MM.1S (cell line): ENCODE measurements at regions not wholly inside any gene's neighbourhood (a gene's known extent, or its start where the extent isn't known, plus 50 kb on each side); places are given as distances from the start of the nearest gene placed in this dataset.

Source experiments
- EZH2 ChIP-seq: fragments of 300-600 bp; sonication (generic); optimal IDR thresholded peaks from 2 replicates; pipeline ENCODE3; 2017; ENCODE audit warnings: low read depth, mild to moderate bottlenecking, antibody characterized with exemption, low read length, mixed read lengths
- TF ChIP-seq, protein P1 (sequence below): fragments of 300-600 bp; sonication (generic); IDR thresholded peaks from 2 replicates; pipeline ENCODE4 v1.5.1; 2016; ENCODE audit warnings: antibody characterized with exemption, low read length, mixed read lengths

DNA sequence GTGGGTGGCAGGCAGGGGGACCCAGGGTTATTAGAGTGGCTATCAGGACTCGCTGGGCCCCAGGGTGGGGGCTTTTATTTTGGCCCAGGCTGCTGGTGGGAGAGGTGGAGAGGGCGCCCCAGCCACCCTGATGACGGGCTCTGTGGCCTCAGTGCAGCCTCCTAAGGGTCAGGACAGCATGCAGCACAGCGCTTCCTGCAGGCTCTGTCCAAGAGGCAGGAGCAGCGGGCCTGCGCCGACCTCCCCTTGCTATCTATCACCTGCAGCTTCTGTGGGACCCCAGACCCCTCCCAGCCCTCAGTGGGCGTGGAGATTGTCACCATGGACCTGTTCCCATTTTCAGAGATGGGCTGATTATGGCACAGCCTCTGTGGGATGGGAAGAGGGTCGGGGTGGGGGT lies 54.3 kb upstream of the PPARA start:
- TF ChIP-seq, protein P1, sequence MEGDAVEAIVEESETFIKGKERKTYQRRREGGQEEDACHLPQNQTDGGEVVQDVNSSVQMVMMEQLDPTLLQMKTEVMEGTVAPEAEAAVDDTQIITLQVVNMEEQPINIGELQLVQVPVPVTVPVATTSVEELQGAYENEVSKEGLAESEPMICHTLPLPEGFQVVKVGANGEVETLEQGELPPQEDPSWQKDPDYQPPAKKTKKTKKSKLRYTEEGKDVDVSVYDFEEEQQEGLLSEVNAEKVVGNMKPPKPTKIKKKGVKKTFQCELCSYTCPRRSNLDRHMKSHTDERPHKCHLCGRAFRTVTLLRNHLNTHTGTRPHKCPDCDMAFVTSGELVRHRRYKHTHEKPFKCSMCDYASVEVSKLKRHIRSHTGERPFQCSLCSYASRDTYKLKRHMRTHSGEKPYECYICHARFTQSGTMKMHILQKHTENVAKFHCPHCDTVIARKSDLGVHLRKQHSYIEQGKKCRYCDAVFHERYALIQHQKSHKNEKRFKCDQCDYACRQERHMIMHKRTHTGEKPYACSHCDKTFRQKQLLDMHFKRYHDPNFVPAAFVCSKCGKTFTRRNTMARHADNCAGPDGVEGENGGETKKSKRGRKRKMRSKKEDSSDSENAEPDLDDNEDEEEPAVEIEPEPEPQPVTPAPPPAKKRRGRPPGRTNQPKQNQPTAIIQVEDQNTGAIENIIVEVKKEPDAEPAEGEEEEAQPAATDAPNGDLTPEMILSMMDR = no peak
- TF ChIP-seq EZH2 = no peak
